Fibroblast of lung (primary cell): ENCODE measurements at regions not wholly inside any gene's neighbourhood (a gene's known extent, or its start where the extent isn't known, plus 50 kb on each side); places are given as distances from the start of the nearest gene placed in this dataset.
"Not testable (repeated sequence)": the region's sequence is repeated elsewhere in the genome, so short reads cannot be mapped to it uniquely, and the experiment has no call there.

Experiments used
- DNase-seq, 2 donors: peaks; one replicate each; pipeline versions ENCODE4 v3.0.0 to v3.0.0-alpha.2; 2010; ENCODE audit warnings: low read depth in 2 of 2
- H2AFZ ChIP-seq: 2 replicates; pipeline ENCODE4 v1.5.1; 2012; ENCODE audit warnings: low read length, control low read depth, inconsistent platforms
- H3K27ac ChIP-seq: 2 replicates; pipeline ENCODE4 v1.5.1; 2011; ENCODE audit warnings: low read length, control low read depth; ENCODE audit not compliant: insufficient read depth
- H3K27me3 ChIP-seq: 2 replicates; pipeline ENCODE4 v1.5.1; 2011; ENCODE audit warnings: mild to moderate bottlenecking, low read length; ENCODE audit not compliant: control insufficient read depth, insufficient read depth
- H3K36me3 ChIP-seq: 2 replicates; pipeline ENCODE4 v1.5.1; 2011; ENCODE audit warnings: low read length; ENCODE audit not compliant: control insufficient read depth, insufficient read depth
- H3K4me1 ChIP-seq: 2 replicates; pipeline ENCODE4 v1.5.1; 2011; ENCODE audit warnings: low read length; ENCODE audit not compliant: control insufficient read depth, insufficient read depth; ENCODE audit errors: extremely low read depth
- H3K4me2 ChIP-seq: 2 replicates; pipeline ENCODE4 v1.5.1; 2011; ENCODE audit warnings: low read length, control low read depth; ENCODE audit not compliant: insufficient read depth; ENCODE audit errors: extremely low read depth
- H3K4me3 ChIP-seq, 4 experiments: fragments of 200-600 bp in 1 of 4; sonication (generic) in 1 of 4; replicated peaks in 1 of 4; 2 replicates each; pipeline ENCODE4 v1.5.1; 2011 to 2016; ENCODE audit warnings: low read length in 4 of 4, low read depth in 3 of 4, mild to moderate bottlenecking in 3 of 4, control low read depth in 2 of 4, inconsistent platforms in 1 of 4, mixed read lengths in 1 of 4; ENCODE audit not compliant: insufficient read depth in 1 of 4; ENCODE audit errors: control extremely low read depth in 1 of 4
- H3K79me2 ChIP-seq: 2 replicates; pipeline ENCODE4 v1.5.1; 2012; ENCODE audit warnings: mild to moderate bottlenecking, low read length, inconsistent platforms; ENCODE audit not compliant: control insufficient read depth, insufficient read depth
- H3K9ac ChIP-seq: 2 replicates; pipeline ENCODE4 v1.5.1; 2011; ENCODE audit warnings: mild to moderate bottlenecking, low read length, control low read depth; ENCODE audit not compliant: insufficient read depth
- H3K9me3 ChIP-seq: 2 replicates; pipeline ENCODE4 v1.5.1; 2012; ENCODE audit warnings: low read depth, low read length; ENCODE audit not compliant: control insufficient read depth, insufficient read depth
- H4K20me1 ChIP-seq: 2 replicates; pipeline ENCODE4 v1.5.1; 2011; ENCODE audit warnings: low read length; ENCODE audit not compliant: control insufficient read depth, insufficient read depth; ENCODE audit errors: extremely low read depth
- CTCF ChIP-seq, 2 donors: IDR thresholded peaks in 1 of 2; conservative IDR thresholded peaks in 1 of 2; 1 replicate in 1 of 2; 2 replicates in 1 of 2; pipeline ENCODE4 v1.5.1; 2011 to 2012; ENCODE audit warnings: low read length in 2 of 2, control low read depth in 1 of 2, inconsistent platforms in 1 of 2, low read depth in 1 of 2, mild to moderate bottlenecking in 1 of 2
- EZH2 ChIP-seq: IDR thresholded peaks from 2 replicates; pipeline ENCODE4 v1.5.1; 2012; ENCODE audit warnings: low read length, control low read depth, mild to moderate bottlenecking; ENCODE audit errors: missing control alignments

- H3K79me2 ChIP-seq, result no peaks in the 10 kb centered on the region
- no peaks in the 10 kb centered on the region for H3K27me3 ChIP-seq
- no peaks in the 10 kb centered on the region for H3K36me3 ChIP-seq
- no peak overlapping the region for H3K9ac ChIP-seq
- H3K9me3 ChIP-seq, result no peaks in the 10 kb centered on the region
- no peak overlapping the region for H3K4me2 ChIP-seq
- no peaks in the 10 kb centered on the region for H4K20me1 ChIP-seq
- no peak for DNase-seq
- H3K4me1 ChIP-seq, result no peaks in the 10 kb centered on the region
- no peak overlapping the region for H2AFZ ChIP-seq
- no peak overlapping the region for H3K4me3 ChIP-seq
- no peak overlapping the region for H3K27ac ChIP-seq
- TF ChIP-seq CTCF (conservative IDR thresholded peaks at IDR 0.05 in 1 of 2, IDR thresholded peaks at IDR 0.05 in 1 of 2; ENCODE audit: low read depth in 1 of 2, low read length in 2 of 2), result no peak
- no peak for TF ChIP-seq EZH2
These were observed 238.5 kb upstream of the GALNT17 start for GRCh38 chr7:70893422-70893821.

- Histone ChIP-seq H3K4me3 (no peak overlapping the region), H3K9ac (no peak overlapping the region), H3K27ac (no peak overlapping the region), H2AFZ (no peak overlapping the region), H3K4me1 (no peaks in the 10 kb centered on the region), H3K36me3 (no peaks in the 10 kb centered on the region), H3K9me3 (no peaks in the 10 kb centered on the region), H3K79me2 (no peaks in the 10 kb centered on the region), H3K4me2 (no peak overlapping the region), H4K20me1 (no peaks in the 10 kb centered on the region), H3K27me3 (no peaks in the 10 kb centered on the region)
- no peak for TF ChIP-seq EZH2
- no peak for TF ChIP-seq CTCF (conservative IDR thresholded peaks at IDR 0.05 in 1 of 2, IDR thresholded peaks at IDR 0.05 in 1 of 2; ENCODE audit: low read depth in 1 of 2, low read length in 2 of 2)
- DNase-seq, result no peak
These were observed 237.8 kb upstream of the GALNT17 start for GRCh38 chr7:70893971-70894715.

GRCh38 chr7:70894799-70895198 lies 237.1 kb upstream of the GALNT17 start:
- Histone ChIP-seq H3K4me1 (no peaks in the 10 kb centered on the region), H3K27ac (no peak overlapping the region), H3K79me2 (no peaks in the 10 kb centered on the region), H3K4me3 (no peak overlapping the region), H3K9me3 (no peaks in the 10 kb centered on the region), H4K20me1 (no peaks in the 10 kb centered on the region), H3K4me2 (no peak overlapping the region), H2AFZ (no peak overlapping the region), H3K27me3 (no peaks in the 10 kb centered on the region), H3K9ac (no peak overlapping the region), H3K36me3 (no peaks in the 10 kb centered on the region)
- DNase-seq, result no peak
- TF ChIP-seq EZH2 (no peak), CTCF (conservative IDR thresholded peaks at IDR 0.05 in 1 of 2, IDR thresholded peaks at IDR 0.05 in 1 of 2; ENCODE audit: low read depth in 1 of 2, low read length in 2 of 2) (no peak)

GRCh38 chr7:70895337-70896200 lies 236.4 kb upstream of the GALNT17 start:
- H3K4me3 ChIP-seq, H3K4me2 ChIP-seq, H3K36me3 ChIP-seq, H3K4me1 ChIP-seq, H3K27me3 ChIP-seq, H3K79me2 ChIP-seq, H3K9ac ChIP-seq, H3K9me3 ChIP-seq, H4K20me1 ChIP-seq, H2AFZ ChIP-seq, DNase-seq, H3K27ac ChIP-seq: not testable (repeated sequence)
